Limb (tissue), 2 donors: ENCODE measurements at regions not wholly inside any gene's neighbourhood (a gene's known extent, or its start where the extent isn't known, plus 50 kb on each side); places are given as distances from the start of the nearest gene placed in this dataset.
"Not testable (repeated sequence)": the region's sequence is repeated elsewhere in the genome, so short reads cannot be mapped to it uniquely, and the experiment has no call there.

ENCODE experiments used
- DNase-seq, 2 donors: peaks; one replicate each; pipeline ENCODE4 v3.0.0-alpha.2; 2016; ENCODE audit errors: extremely low spot score in 2 of 2

GRCh38 chr2:239833269-239834109 lies 191.7 kb downstream of the NDUFA10 start:
- no peak for DNase-seq

- DNase-seq, result no peak
Observed at GRCh38 chr2:239832490-239833268, 192.5 kb downstream of the NDUFA10 start.

GRCh38 chr2:239831861-239832489 lies 193.2 kb downstream of the NDUFA10 start:
- no peak for DNase-seq

- no peak for DNase-seq
Observed at GRCh38 chr2:239831001-239831731, 194.0 kb downstream of the NDUFA10 start.

- DNase-seq, result no peak
Observed at GRCh38 chr2:239830121-239831000, 194.8 kb downstream of the NDUFA10 start.

GRCh38 chr2:239829326-239829725 lies 195.8 kb downstream of the NDUFA10 start:
- DNase-seq, result no peak

- DNase-seq, result not testable (repeated sequence)
Observed at GRCh38 chr2:239828973-239829275, 196.2 kb downstream of the NDUFA10 start.

- DNase-seq, result peak in 1 of 2 donors; percentile 16
Observed at GRCh38 chr2:239828192-239828972, 196.8 kb downstream of the NDUFA10 start.

- DNase-seq, result peak in 1 of 2 donors; percentile 17
Observed at GRCh38 chr2:239827523-239827890, 197.6 kb downstream of the NDUFA10 start.

GRCh38 chr2:239826786-239827522 lies 198.2 kb downstream of the NDUFA10 start:
- peak in 1 of 2 donors; percentile 33 for DNase-seq

- DNase-seq, result peak in 1 of 2 donors; percentile 9
Observed at GRCh38 chr2:239826376-239826775, 198.8 kb downstream of the NDUFA10 start.

GRCh38 chr2:239825705-239825979 lies 199.5 kb downstream of the NDUFA10 start:
- peak in 1 of 2 donors; percentile 15 for DNase-seq

GRCh38 chr2:239824866-239825704 lies 200.1 kb downstream of the NDUFA10 start:
- peak in 1 of 2 donors; percentile 10 for DNase-seq

- DNase-seq, result peak in 1 of 2 donors; percentile 28
Observed at GRCh38 chr2:239824046-239824694, 201.0 kb downstream of the NDUFA10 start.

GRCh38 chr2:239822146-239822831 lies 202.9 kb downstream of the NDUFA10 start:
- peak in 1 of 2 donors; percentile 21 for DNase-seq

GRCh38 chr2:239821694-239822075 lies 203.5 kb downstream of the NDUFA10 start:
- peak in 1 of 2 donors; percentile 14 for DNase-seq
